ENCODE measurements at regions not wholly inside any gene's neighbourhood (a gene's known extent, or its start where the extent isn't known, plus 50 kb on each side); places are given as distances from the start of the nearest gene placed in this dataset.

DNA sequence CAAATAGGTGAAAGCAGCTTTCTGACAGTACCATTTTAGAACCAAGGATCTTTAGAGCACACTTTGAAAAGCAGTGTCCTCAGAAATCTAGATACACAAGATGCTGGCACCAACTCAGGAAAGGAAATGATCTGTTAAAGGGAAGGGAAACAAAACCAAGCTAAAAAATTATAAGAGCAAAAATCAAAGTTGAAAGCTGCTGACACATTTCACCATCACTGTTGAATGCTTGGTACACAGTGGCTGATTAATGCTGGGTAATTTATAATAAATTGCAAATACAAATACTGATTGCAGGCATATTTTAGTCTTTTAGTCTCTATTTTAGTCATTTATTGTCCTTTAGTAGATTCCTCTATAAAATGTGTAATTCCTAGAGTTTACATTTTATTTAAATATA is 1540.1 kb upstream of the PCDH10 start:
- TF ChIP-seq YY1 (IDR thresholded peaks at IDR 0.05) (no peak), GABPA (IDR thresholded peaks at IDR 0.05 in 1 of 2, conservative IDR thresholded peaks at IDR 0.05 in 1 of 2) (no peak), CTCF (IDR thresholded peaks at IDR 0.05; ENCODE audit: low read depth, low read length, missing input control) (no peak), MAX (IDR thresholded peaks at IDR 0.05) (no peak), HNF4G (IDR thresholded peaks at IDR 0.05) (no peak), JUND (IDR thresholded peaks at IDR 0.05) (no peak), FOXA1 (IDR thresholded peaks at IDR 0.05) (no peak), TAF1 (conservative IDR thresholded peaks at IDR 0.05) (no peak), RAD21 (IDR thresholded peaks at IDR 0.05) (no peak), ZBTB33 (IDR thresholded peaks at IDR 0.05) (no peak), ATF3 (IDR thresholded peaks at IDR 0.05) (no peak), RXRA (IDR thresholded peaks at IDR 0.05) (no peak)
- TF ChIP-seq, protein P1, sequence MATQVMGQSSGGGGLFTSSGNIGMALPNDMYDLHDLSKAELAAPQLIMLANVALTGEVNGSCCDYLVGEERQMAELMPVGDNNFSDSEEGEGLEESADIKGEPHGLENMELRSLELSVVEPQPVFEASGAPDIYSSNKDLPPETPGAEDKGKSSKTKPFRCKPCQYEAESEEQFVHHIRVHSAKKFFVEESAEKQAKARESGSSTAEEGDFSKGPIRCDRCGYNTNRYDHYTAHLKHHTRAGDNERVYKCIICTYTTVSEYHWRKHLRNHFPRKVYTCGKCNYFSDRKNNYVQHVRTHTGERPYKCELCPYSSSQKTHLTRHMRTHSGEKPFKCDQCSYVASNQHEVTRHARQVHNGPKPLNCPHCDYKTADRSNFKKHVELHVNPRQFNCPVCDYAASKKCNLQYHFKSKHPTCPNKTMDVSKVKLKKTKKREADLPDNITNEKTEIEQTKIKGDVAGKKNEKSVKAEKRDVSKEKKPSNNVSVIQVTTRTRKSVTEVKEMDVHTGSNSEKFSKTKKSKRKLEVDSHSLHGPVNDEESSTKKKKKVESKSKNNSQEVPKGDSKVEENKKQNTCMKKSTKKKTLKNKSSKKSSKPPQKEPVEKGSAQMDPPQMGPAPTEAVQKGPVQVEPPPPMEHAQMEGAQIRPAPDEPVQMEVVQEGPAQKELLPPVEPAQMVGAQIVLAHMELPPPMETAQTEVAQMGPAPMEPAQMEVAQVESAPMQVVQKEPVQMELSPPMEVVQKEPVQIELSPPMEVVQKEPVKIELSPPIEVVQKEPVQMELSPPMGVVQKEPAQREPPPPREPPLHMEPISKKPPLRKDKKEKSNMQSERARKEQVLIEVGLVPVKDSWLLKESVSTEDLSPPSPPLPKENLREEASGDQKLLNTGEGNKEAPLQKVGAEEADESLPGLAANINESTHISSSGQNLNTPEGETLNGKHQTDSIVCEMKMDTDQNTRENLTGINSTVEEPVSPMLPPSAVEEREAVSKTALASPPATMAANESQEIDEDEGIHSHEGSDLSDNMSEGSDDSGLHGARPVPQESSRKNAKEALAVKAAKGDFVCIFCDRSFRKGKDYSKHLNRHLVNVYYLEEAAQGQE (IDR thresholded peaks at IDR 0.05): no peak
